SK-N-SH treated with all-trans-retinoic acid at 6 μM for 48 hours (cell line): ENCODE measurements at regions not wholly inside any gene's neighbourhood (a gene's known extent, or its start where the extent isn't known, plus 50 kb on each side); places are given as distances from the start of the nearest gene placed in this dataset.

Experiments used
- ATAC-seq: fragments of 200-7000 bp; cut with Tn5 transposase; 3 replicates; pipeline ENCODE4 v1.9.1; 2020; ENCODE audit warnings: mild to moderate bottlenecking, moderate library complexity
- ARNTL ChIP-seq: fragments of 450-650 bp; formaldehyde crosslinking; IDR thresholded peaks from 2 replicates; pipeline ENCODE4 v1.5.0; 2020; ENCODE audit warnings: low read depth, mild to moderate bottlenecking, moderate library complexity, borderline replicate concordance
- BACH2 ChIP-seq: fragments of 250-450 bp; sonication (Bioruptor Pico); IDR thresholded peaks from 2 replicates; pipeline ENCODE4 v1.9.0; 2021; ENCODE audit warnings: mild to moderate bottlenecking, borderline replicate concordance
- CSDC2 ChIP-seq: fragments of 250-450 bp; sonication (Bioruptor Pico); IDR thresholded peaks from 2 replicates; pipeline ENCODE4 v1.5.0; 2020; ENCODE audit warnings: mild to moderate bottlenecking, moderate library complexity
- ESRRG ChIP-seq: fragments of 250-450 bp; sonication (Bioruptor Pico); IDR thresholded peaks from 2 replicates; pipeline ENCODE4 v1.6.1; 2021; ENCODE audit warnings: mild to moderate bottlenecking
- GLIS3 ChIP-seq: fragments of 250-450 bp; sonication (Bioruptor Pico); IDR thresholded peaks from 2 replicates; pipeline ENCODE4 v1.5.0; 2020; ENCODE audit warnings: mild to moderate bottlenecking, moderate library complexity
- ISL1 ChIP-seq: fragments of 250-450 bp; sonication (Bioruptor Pico); IDR thresholded peaks from 2 replicates; pipeline ENCODE4 v2.1.2; 2022; ENCODE audit warnings: mild to moderate bottlenecking, moderate library complexity
- OSR1 ChIP-seq: fragments of 250-450 bp; sonication (Bioruptor Pico); IDR thresholded peaks from 2 replicates; pipeline ENCODE4 v1.8.0; 2022; ENCODE audit warnings: moderate library complexity, mild to moderate bottlenecking, inconsistent platforms
- RARB ChIP-seq: fragments of 250-450 bp; sonication (Bioruptor Pico); IDR thresholded peaks from 2 replicates; pipeline ENCODE4 v1.8.0; 2021; ENCODE audit warnings: mild to moderate bottlenecking, moderate library complexity
- SNAI2 ChIP-seq: fragments of 250-450 bp; sonication (Bioruptor Pico); IDR thresholded peaks from 2 replicates; pipeline ENCODE4 v1.5.0; 2020; ENCODE audit warnings: mild to moderate bottlenecking, moderate library complexity
- TCF4 ChIP-seq: fragments of 250-450 bp; sonication (Bioruptor Pico); IDR thresholded peaks from 2 replicates; pipeline ENCODE4 v1.8.0; 2021; ENCODE audit warnings: mild to moderate bottlenecking, moderate library complexity, borderline replicate concordance
- TOX ChIP-seq: fragments of 250-450 bp; sonication (Bioruptor Pico); IDR thresholded peaks from 2 replicates; pipeline ENCODE4 v1.8.0; 2021; ENCODE audit warnings: mild to moderate bottlenecking, moderate library complexity, borderline replicate concordance
- ZC3H10 ChIP-seq: fragments of 250-450 bp; sonication (Bioruptor Pico); IDR thresholded peaks from 2 replicates; pipeline ENCODE4 v1.5.1; 2021; ENCODE audit warnings: mild to moderate bottlenecking, moderate library complexity
- ZFP3 ChIP-seq: fragments of 250-450 bp; sonication (Bioruptor Pico); IDR thresholded peaks from 2 replicates; pipeline ENCODE4 v1.5.0; 2020; ENCODE audit warnings: mild to moderate bottlenecking, moderate library complexity
- ZNF565 ChIP-seq: fragments of 450-650 bp; formaldehyde crosslinking; conservative IDR thresholded peaks from 2 replicates; pipeline ENCODE4 v1.5.0; 2020; ENCODE audit warnings: low read depth, mild to moderate bottlenecking, moderate library complexity
- ZNF70 ChIP-seq: fragments of 450-650 bp; formaldehyde crosslinking; IDR thresholded peaks from 2 replicates; pipeline ENCODE4 v1.5.0; 2020; ENCODE audit warnings: mild to moderate bottlenecking, moderate library complexity
- ZNF8 ChIP-seq: fragments of 450-650 bp; formaldehyde crosslinking; IDR thresholded peaks from 2 replicates; pipeline ENCODE4 v1.5.0; 2020; ENCODE audit warnings: mild to moderate bottlenecking, moderate library complexity
- TF ChIP-seq, protein P1 (sequence below): fragments of 250-450 bp; sonication (Bioruptor Pico); IDR thresholded peaks from 2 replicates; pipeline ENCODE4 v1.8.0; 2021; ENCODE audit warnings: low read depth, mild to moderate bottlenecking, moderate library complexity, borderline replicate concordance
- TF ChIP-seq, protein P2 (sequence below): fragments of 250-450 bp; sonication (Bioruptor Pico); IDR thresholded peaks from 2 replicates; pipeline ENCODE4 v1.8.0; 2020; ENCODE audit warnings: mild to moderate bottlenecking, moderate library complexity, borderline replicate concordance
- TF ChIP-seq, protein P3 (sequence below): fragments of 250-450 bp; sonication (Bioruptor Pico); IDR thresholded peaks from 2 replicates; pipeline ENCODE4 v1.5.1; 2020; ENCODE audit warnings: low read depth, mild to moderate bottlenecking, moderate library complexity
- TF ChIP-seq, protein P4 (sequence below): fragments of 250-450 bp; sonication (Bioruptor Pico); IDR thresholded peaks from 2 replicates; pipeline ENCODE4 v1.5.1; 2021; ENCODE audit warnings: mild to moderate bottlenecking, moderate library complexity

DNA sequence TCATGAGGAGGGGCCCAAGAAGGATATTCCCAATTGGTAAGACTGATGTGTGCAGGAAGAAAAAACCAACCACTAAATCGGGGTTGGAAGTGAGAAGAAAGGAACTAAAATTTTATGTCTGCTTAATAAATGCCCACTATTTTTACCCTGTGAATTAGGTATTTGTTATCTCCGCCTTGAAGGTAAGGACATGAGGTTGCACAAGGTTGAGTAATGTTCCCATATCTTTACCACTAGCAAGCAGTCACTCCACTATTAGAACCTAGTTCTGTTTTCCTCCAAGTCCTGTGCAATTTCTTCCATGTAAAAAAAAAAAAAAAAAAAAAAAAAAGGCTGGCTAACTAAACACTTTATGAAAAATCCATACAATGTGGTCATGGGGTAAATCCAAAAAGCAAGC lies 318.5 kb upstream of the SLCO3A1 start:
- TF ChIP-seq ZNF565 (CRISPR knock-in tag) (no peak), TCF4 (CRISPR knock-in tag) (no peak), ZNF70 (CRISPR knock-in tag) (no peak), ZNF8 (CRISPR knock-in tag) (no peak), ARNTL (no peak), TOX (CRISPR knock-in tag) (no peak), SNAI2 (CRISPR knock-in tag) (no peak), GLIS3 (CRISPR knock-in tag) (no peak), RARB (no peak), ESRRG (CRISPR knock-in tag) (no peak), BACH2 (no peak), OSR1 (CRISPR knock-in tag) (no peak), ZFP3 (CRISPR knock-in tag) (no peak), CSDC2 (CRISPR knock-in tag) (no peak), ISL1 (no peak)
- TF ChIP-seq, protein P1, sequence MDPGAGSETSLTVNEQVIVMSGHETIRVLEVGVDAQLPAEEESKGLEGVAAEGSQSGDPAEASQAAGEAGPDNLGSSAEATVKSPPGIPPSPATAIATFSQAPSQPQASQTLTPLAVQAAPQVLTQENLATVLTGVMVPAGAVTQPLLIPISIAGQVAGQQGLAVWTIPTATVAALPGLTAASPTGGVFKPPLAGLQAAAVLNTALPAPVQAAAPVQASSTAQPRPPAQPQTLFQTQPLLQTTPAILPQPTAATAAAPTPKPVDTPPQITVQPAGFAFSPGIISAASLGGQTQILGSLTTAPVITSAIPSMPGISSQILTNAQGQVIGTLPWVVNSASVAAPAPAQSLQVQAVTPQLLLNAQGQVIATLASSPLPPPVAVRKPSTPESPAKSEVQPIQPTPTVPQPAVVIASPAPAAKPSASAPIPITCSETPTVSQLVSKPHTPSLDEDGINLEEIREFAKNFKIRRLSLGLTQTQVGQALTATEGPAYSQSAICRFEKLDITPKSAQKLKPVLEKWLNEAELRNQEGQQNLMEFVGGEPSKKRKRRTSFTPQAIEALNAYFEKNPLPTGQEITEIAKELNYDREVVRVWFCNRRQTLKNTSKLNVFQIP (CRISPR knock-in tag), result no peak
- TF ChIP-seq, protein P2, sequence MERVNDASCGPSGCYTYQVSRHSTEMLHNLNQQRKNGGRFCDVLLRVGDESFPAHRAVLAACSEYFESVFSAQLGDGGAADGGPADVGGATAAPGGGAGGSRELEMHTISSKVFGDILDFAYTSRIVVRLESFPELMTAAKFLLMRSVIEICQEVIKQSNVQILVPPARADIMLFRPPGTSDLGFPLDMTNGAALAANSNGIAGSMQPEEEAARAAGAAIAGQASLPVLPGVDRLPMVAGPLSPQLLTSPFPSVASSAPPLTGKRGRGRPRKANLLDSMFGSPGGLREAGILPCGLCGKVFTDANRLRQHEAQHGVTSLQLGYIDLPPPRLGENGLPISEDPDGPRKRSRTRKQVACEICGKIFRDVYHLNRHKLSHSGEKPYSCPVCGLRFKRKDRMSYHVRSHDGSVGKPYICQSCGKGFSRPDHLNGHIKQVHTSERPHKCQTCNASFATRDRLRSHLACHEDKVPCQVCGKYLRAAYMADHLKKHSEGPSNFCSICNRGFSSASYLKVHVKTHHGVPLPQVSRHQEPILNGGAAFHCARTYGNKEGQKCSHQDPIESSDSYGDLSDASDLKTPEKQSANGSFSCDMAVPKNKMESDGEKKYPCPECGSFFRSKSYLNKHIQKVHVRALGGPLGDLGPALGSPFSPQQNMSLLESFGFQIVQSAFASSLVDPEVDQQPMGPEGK (CRISPR knock-in tag), result no peak
- TF ChIP-seq, protein P3, sequence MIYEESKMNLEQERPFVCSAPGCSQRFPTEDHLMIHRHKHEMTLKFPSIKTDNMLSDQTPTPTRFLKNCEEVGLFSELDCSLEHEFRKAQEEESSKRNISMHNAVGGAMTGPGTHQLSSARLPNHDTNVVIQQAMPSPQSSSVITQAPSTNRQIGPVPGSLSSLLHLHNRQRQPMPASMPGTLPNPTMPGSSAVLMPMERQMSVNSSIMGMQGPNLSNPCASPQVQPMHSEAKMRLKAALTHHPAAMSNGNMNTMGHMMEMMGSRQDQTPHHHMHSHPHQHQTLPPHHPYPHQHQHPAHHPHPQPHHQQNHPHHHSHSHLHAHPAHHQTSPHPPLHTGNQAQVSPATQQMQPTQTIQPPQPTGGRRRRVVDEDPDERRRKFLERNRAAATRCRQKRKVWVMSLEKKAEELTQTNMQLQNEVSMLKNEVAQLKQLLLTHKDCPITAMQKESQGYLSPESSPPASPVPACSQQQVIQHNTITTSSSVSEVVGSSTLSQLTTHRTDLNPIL (CRISPR knock-in tag), result no peak
- ATAC-seq, result no peak

DNA sequence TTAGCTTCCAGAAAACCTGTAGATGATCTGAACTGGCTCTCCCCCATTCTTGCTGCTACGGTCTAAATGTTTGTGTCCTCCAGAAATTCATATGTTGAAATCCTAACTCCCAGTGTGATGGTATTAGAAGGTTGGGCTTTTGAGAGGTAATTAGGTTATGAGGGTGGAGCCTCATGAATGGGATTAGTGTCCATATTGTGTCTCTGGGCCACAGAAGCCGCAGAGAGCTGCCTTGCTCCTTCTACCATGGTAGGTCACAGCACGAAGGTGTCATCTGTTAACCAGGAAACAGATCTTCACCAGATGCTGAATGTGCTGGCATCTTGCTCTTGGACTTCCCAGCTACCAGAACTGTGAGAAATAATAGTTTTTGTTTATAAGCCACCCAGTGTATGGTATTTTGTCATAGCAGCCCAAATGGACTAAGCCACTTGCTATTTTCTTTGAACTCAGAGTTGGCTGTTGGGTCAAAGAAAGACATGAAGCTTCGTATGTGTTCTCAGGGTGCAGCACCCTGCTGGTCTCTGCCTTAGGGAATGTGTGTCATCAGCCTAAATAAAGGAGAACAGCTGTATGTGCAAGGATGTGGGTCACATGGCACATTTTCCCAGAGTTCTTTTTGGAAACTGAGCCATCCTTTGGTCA lies 317.5 kb upstream of the SLCO3A1 start:
- ATAC-seq, result peak; percentile 15
- TF ChIP-seq ARNTL (no peak), OSR1 (CRISPR knock-in tag) (no peak), ISL1 (no peak)
- TF ChIP-seq, all 23 proteins: peak for 0

DNA sequence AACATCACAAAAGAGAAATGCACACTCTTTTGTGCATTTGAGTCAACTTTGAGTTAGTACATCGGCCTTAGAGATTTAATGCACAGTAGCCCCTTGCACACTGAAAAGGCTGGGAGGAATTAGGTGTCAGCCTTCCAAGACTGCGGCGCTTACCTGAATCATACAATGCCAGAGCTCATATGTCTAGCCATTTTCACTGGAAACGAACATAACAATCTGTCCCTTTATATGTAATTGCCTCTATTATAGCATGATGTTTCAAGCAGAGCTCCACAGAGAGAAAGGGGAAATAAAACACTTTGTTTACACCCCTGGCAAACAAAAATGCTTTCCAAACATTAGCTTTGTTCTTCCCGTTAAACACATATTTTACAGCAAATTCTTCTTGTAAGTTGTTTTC lies 315.7 kb upstream of the SLCO3A1 start:
- ATAC-seq, result no peak
- TF ChIP-seq ESRRG (CRISPR knock-in tag) (no peak), RARB (no peak), ZNF565 (CRISPR knock-in tag) (no peak), ZNF70 (CRISPR knock-in tag) (no peak), GLIS3 (CRISPR knock-in tag) (no peak), CSDC2 (CRISPR knock-in tag) (no peak), ZC3H10 (CRISPR knock-in tag) (no peak), ZNF8 (CRISPR knock-in tag) (no peak), OSR1 (CRISPR knock-in tag) (no peak), TCF4 (CRISPR knock-in tag) (no peak), SNAI2 (CRISPR knock-in tag) (no peak), ARNTL (no peak)
- TF ChIP-seq, protein P4, sequence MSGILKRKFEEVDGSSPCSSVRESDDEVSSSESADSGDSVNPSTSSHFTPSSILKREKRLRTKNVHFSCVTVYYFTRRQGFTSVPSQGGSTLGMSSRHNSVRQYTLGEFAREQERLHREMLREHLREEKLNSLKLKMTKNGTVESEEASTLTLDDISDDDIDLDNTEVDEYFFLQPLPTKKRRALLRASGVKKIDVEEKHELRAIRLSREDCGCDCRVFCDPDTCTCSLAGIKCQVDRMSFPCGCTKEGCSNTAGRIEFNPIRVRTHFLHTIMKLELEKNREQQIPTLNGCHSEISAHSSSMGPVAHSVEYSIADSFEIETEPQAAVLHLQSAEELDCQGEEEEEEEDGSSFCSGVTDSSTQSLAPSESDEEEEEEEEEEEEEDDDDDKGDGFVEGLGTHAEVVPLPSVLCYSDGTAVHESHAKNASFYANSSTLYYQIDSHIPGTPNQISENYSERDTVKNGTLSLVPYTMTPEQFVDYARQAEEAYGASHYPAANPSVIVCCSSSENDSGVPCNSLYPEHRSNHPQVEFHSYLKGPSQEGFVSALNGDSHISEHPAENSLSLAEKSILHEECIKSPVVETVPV (CRISPR knock-in tag), result no peak
- TF ChIP-seq, protein P2 (CRISPR knock-in tag), result no peak
- TF ChIP-seq, protein P3 (CRISPR knock-in tag), result no peak
- TF ChIP-seq, protein P1 (CRISPR knock-in tag), result no peak
